ENCODE measurements at regions not wholly inside any gene's neighbourhood (a gene's known extent, or its start where the extent isn't known, plus 50 kb on each side); places are given as distances from the start of the nearest gene placed in this dataset.

DNA sequence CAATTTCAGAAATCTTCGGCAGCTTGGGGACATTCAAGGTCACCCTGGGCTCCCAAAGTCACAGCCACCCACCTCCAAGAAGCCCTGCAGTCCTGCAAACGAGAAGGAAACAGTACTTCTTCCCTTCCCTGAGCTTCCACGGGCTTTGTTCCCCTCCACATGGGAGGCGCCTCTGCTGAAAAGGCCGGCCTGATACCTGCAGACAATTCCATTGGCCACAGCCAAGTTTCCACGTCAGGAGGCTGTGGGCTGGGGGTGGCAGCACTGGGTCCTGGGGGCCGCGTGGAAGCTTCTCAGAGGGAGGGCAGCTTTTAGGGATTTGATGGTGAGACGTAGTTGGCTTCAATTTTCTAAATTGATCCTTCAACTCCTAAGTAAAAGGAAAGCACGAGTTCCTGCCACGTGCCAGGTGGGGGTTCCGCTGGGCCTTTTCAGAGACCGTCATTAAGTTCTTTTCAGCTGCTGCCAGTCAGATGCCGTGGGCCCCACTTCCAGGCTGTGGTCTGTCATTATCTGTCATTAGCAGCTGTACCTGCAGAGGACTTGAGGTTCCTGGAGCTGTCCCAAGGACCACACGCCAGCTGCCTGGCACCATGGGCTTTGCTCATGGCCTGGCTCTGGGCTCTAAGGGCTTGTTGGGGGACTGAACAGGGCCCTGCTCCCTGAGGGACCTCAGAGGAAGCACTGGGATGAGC is 98.7 kb downstream of the CRYAA start:
- Histone ChIP-seq H3K9me3 (no peaks in the 10 kb centered on the region), H3K9ac (ENCODE audit: low read depth in 2 of 2, low read length in 2 of 2) (no peak overlapping the region), H3K36me3 (no peaks in the 10 kb centered on the region)

GRCh38 chr21:43266534-43266933 is 97.7 kb downstream of the CRYAA start:
- intact Hi-C loops (cut with DNase I), result no loop called here
- DNase-seq, result no peak

More for the DNA sequence above, 98.7 kb downstream of the CRYAA start:
- DNase-seq, result no peak
- no peak for TF ChIP-seq CTCF (IDR thresholded peaks at IDR 0.05)
- Histone ChIP-seq H3K4me1 (no peaks in the 10 kb centered on the region), H3K27me3 (no peaks in the 10 kb centered on the region), H3K4me3 (no peak overlapping the region), H3K27ac (no peak overlapping the region)
- intact Hi-C loops (cut with DNase I), result no loop called here

GRCh38 chr21:43262427-43262826 is 93.6 kb downstream of the CRYAA start:
- H3K27ac ChIP-seq, result no peak overlapping the region
- H3K36me3 ChIP-seq, result no peaks in the 10 kb centered on the region
- no peaks in the 10 kb centered on the region for H3K9me3 ChIP-seq
- no peak overlapping the region for H3K4me3 ChIP-seq
- DNase-seq, result no peak
- H3K9ac ChIP-seq (ENCODE audit: low read depth in 2 of 2, low read length in 2 of 2), result peak overlapping the region in 1 of 2 donors; percentile 58
- intact Hi-C loops (cut with DNase I), result no loop called here
- H3K27me3 ChIP-seq, result no peaks in the 10 kb centered on the region
- no peak for TF ChIP-seq CTCF (IDR thresholded peaks at IDR 0.05)
- no peaks in the 10 kb centered on the region for H3K4me1 ChIP-seq

More at GRCh38 chr21:43266534-43266933, 97.7 kb downstream of the CRYAA start:
- no peaks in the 10 kb centered on the region for H3K4me1 ChIP-seq
- no peaks in the 10 kb centered on the region for H3K27me3 ChIP-seq
- H3K4me3 ChIP-seq, result no peak overlapping the region
- H3K9ac ChIP-seq (ENCODE audit: low read depth in 2 of 2, low read length in 2 of 2), result no peak overlapping the region
- no peak for TF ChIP-seq CTCF (IDR thresholded peaks at IDR 0.05)
- H3K27ac ChIP-seq, result no peak overlapping the region
- H3K36me3 ChIP-seq, result no peaks in the 10 kb centered on the region
- no peaks in the 10 kb centered on the region for H3K9me3 ChIP-seq
